ENCODE measurements at regions not wholly inside any gene's neighbourhood (a gene's known extent, or its start where the extent isn't known, plus 50 kb on each side); places are given as distances from the start of the nearest gene placed in this dataset.

DNA sequence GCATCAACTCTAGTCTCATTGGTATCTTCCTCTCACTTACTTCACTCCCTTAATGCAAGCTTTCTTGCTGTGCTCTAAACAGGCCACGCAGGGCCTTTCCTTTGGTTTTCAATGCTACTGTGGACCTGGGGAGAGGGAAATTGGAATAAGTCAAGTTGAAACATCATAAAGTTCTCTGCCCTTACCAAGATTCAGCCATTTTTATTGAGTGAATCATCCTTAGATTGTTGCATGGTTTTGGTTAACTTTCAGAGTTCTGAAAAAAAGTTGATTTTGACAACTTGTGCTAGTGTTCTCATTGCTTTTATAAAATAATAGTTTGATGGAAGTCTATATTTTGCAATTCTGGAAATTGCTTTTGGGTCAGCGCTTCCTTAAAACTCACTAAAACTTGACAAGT lies 852.8 kb upstream of the ACVR2A start:
- H3K9me3 ChIP-seq (replicated peaks in 1 of 3): no peaks in the 10 kb centered on the region
- WGBS, 4 donors: 84 to 96% (median 87%) methylated on average over 2 of the region's 2 CpGs
- TF ChIP-seq POLR2A (IDR thresholded peaks at IDR 0.05): no peak
- TF ChIP-seq, protein P1, sequence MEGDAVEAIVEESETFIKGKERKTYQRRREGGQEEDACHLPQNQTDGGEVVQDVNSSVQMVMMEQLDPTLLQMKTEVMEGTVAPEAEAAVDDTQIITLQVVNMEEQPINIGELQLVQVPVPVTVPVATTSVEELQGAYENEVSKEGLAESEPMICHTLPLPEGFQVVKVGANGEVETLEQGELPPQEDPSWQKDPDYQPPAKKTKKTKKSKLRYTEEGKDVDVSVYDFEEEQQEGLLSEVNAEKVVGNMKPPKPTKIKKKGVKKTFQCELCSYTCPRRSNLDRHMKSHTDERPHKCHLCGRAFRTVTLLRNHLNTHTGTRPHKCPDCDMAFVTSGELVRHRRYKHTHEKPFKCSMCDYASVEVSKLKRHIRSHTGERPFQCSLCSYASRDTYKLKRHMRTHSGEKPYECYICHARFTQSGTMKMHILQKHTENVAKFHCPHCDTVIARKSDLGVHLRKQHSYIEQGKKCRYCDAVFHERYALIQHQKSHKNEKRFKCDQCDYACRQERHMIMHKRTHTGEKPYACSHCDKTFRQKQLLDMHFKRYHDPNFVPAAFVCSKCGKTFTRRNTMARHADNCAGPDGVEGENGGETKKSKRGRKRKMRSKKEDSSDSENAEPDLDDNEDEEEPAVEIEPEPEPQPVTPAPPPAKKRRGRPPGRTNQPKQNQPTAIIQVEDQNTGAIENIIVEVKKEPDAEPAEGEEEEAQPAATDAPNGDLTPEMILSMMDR (IDR thresholded peaks at IDR 0.05): no peak

DNA sequence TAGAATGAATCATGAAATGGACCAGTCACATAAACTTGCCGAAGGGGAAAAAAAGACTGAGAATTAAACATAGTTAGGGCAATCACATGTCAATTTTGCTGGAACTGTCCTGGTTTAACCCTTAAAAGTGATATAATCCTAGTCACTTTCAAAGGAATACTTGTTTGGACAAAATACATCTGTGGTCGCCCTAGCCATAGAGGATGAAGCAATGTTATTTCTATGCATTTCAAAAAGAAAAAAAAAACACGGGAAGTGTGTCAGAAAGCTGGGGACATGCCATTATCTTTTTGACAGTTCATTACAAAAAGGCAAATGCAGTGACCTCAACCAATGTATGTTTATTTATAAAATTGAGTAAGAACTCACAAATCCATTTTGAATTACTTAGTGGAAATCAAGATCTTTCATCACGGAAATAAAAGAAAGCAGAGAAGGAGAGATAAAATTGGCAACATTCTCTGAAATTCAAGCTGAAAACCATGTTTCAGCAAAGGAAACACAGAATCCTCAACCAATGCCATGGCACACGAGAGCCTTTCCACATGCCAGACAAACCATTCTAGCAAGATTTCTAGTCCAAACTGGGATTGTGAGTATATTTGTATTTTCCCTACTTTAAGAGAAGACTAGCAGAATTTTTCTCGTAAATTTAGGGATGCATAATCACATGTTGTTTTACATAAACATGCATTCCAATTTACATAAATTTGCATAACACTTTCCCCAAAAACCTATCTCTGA lies 854.3 kb upstream of the ACVR2A start:
- intact Hi-C loops (cut with DNase I): no loop called here
- 51 to 68% (median 60%) methylated on average over 6 of the region's 6 CpGs for WGBS, 4 donors
- DNase-seq: no peak
- Histone ChIP-seq H3K36me3 (replicated peaks in 1 of 2) (no peaks in the 10 kb centered on the region), H3K27ac (no peak overlapping the region), H3K4me3 (no peak overlapping the region), H3K27me3 (no peaks in the 10 kb centered on the region), H3K4me1 (replicated peaks in 1 of 2) (no peaks in the 10 kb centered on the region), H3K9me3 (replicated peaks in 1 of 3) (no peaks in the 10 kb centered on the region)
- TF ChIP-seq, protein P1 (IDR thresholded peaks at IDR 0.05): no peak
- no peak for TF ChIP-seq POLR2A (IDR thresholded peaks at IDR 0.05)

More for the DNA sequence above, 852.8 kb upstream of the ACVR2A start:
- H3K4me3 ChIP-seq: no peak overlapping the region
- no peak for DNase-seq
- H3K27ac ChIP-seq: no peak overlapping the region
- no peaks in the 10 kb centered on the region for H3K4me1 ChIP-seq (replicated peaks in 1 of 2)
- intact Hi-C loops (cut with DNase I): no loop called here
- no peaks in the 10 kb centered on the region for H3K36me3 ChIP-seq (replicated peaks in 1 of 2)
- no peaks in the 10 kb centered on the region for H3K27me3 ChIP-seq

- intact Hi-C loops (cut with DNase I): no loop called here
Measured at GRCh38 chr2:146989741-146990140, 855.1 kb upstream of the ACVR2A start.

GRCh38 chr2:146987996-146988395 lies 856.8 kb upstream of the ACVR2A start:
- no peaks in the 10 kb centered on the region for H3K27me3 ChIP-seq
- H3K27ac ChIP-seq: no peak overlapping the region
- H3K4me1 ChIP-seq (replicated peaks in 1 of 2): no peaks in the 10 kb centered on the region
- no peak for DNase-seq
- H3K36me3 ChIP-seq (replicated peaks in 1 of 2): no peaks in the 10 kb centered on the region
- H3K9me3 ChIP-seq (replicated peaks in 1 of 3): no peaks in the 10 kb centered on the region
- 82 to 90% (median 86%) methylated on average over 2 of the region's 2 CpGs for WGBS, 4 donors
- intact Hi-C loops (cut with DNase I): no loop called here
- no peak for TF ChIP-seq POLR2A (IDR thresholded peaks at IDR 0.05)
- TF ChIP-seq, protein P1 (IDR thresholded peaks at IDR 0.05): no peak
- no peak overlapping the region for H3K4me3 ChIP-seq

More at GRCh38 chr2:146989741-146990140, 855.1 kb upstream of the ACVR2A start:
- Histone ChIP-seq H3K27me3 (no peaks in the 10 kb centered on the region), H3K9me3 (replicated peaks in 1 of 3) (no peaks in the 10 kb centered on the region), H3K36me3 (replicated peaks in 1 of 2) (no peaks in the 10 kb centered on the region), H3K4me1 (replicated peaks in 1 of 2) (no peaks in the 10 kb centered on the region), H3K4me3 (no peak overlapping the region), H3K27ac (no peak overlapping the region)
- TF ChIP-seq, protein P1 (IDR thresholded peaks at IDR 0.05): no peak
- TF ChIP-seq POLR2A (IDR thresholded peaks at IDR 0.05): no peak
- 62 to 73% (median 65%) methylated on average over 1 of the region's 1 CpG for WGBS, 4 donors
- DNase-seq: no peak
